ENCODE measurements at regions not wholly inside any gene's neighbourhood (a gene's known extent, or its start where the extent isn't known, plus 50 kb on each side); places are given as distances from the start of the nearest gene placed in this dataset.

- TF ChIP-seq CTCF (IDR thresholded peaks at IDR 0.05) (no peak), POLR2A (IDR thresholded peaks at IDR 0.05) (no peak)
Observed at GRCh38 chr11:115605871-115606497, 101.8 kb upstream of the CADM1 start.
